GM12878 (cell line): ENCODE measurements at regions not wholly inside any gene's neighbourhood (a gene's known extent, or its start where the extent isn't known, plus 50 kb on each side); places are given as distances from the start of the nearest gene placed in this dataset.
A peak's percentile ranks its signal among the peaks of the same experiment; 100 is the strongest.

Source experiments
- ATAC-seq: fragments of 200-7000 bp; cut with Tn5 transposase; 3 replicates; pipeline ENCODE4 v1.9.1; 2020; ENCODE audit warnings: mild to moderate bottlenecking, moderate library complexity
- BruUV-seq: library from RNA; stranded (reverse); fragments of 400-500 nt; replicated peaks from 2 replicates; lab custom pipeline; 2021; lab: Mats Ljungman, UMichigan
- CTCF ChIA-PET: fragments of 300-600 bp; sonication (Branson Sonifier 250); formaldehyde crosslinking; extraction: SDS; loops from one replicate; lab custom pipeline; 2021; ENCODE audit warnings: inconsistent platforms; lab: Yijun Ruan, JAX
- POLR2A ChIA-PET: fragments of 350-600 bp; formaldehyde crosslinking; extraction: SDS; loops from one replicate; lab custom pipeline; 2021; ENCODE audit warnings: inconsistent platforms; lab: Charles Lee
- RAD21 ChIA-PET: fragments of 300-600 bp; sonication (Branson Sonifier 250); formaldehyde crosslinking; loops from one replicate; lab custom pipeline; 2023; ENCODE audit warnings: antibody characterized with exemption; ENCODE audit not compliant: unreplicated experiment; lab: Charles Lee
- SMC1A ChIA-PET: fragments of 300-600 bp; sonication (Branson Sonifier 250); formaldehyde crosslinking; loops from one replicate; lab custom pipeline; 2023; ENCODE audit not compliant: unreplicated experiment, uncharacterized antibody; lab: Charles Lee
- DNase-seq: peaks from one replicate; pipeline ENCODE4 v3.0.0-alpha.2; 2011; ENCODE audit warnings: low read depth, low spot score
- FAIRE-seq: peaks from 3 replicates; lab custom pipeline; 2011; peaks lifted over from hg19 to GRCh38; lab: Jason Lieb, UNC
- H2AFZ ChIP-seq: 2 replicates; pipeline ENCODE4 v1.6.0; 2011; ENCODE audit warnings: low read depth, low read length, control low read depth; ENCODE audit not compliant: control insufficient read depth
- H3K27ac ChIP-seq: 2 replicates; pipeline ENCODE4 v1.5.1; 2011; ENCODE audit warnings: control low read depth; ENCODE audit not compliant: control insufficient read depth, insufficient read depth
- H3K27me3 ChIP-seq, 2 experiments: replicated peaks in 1 of 2; 2 replicates each; pipeline versions ENCODE4 v1.6.0 to v1.6.1; 2011; ENCODE audit warnings: low read length in 1 of 2; ENCODE audit not compliant: control insufficient read depth in 2 of 2, insufficient read depth in 2 of 2
- H3K36me3 ChIP-seq, 2 experiments: 2 replicates each; pipeline ENCODE4 v1.5.1; 2011; ENCODE audit warnings: low read length in 1 of 2; ENCODE audit not compliant: control insufficient read depth in 2 of 2, insufficient read depth in 2 of 2
- H3K4me1 ChIP-seq: 2 replicates; pipeline ENCODE4 v1.6.1; 2011; ENCODE audit warnings: mild to moderate bottlenecking, low read length, moderate library complexity, mixed read lengths; ENCODE audit not compliant: control insufficient read depth, insufficient read depth
- H3K4me2 ChIP-seq: 2 replicates; pipeline ENCODE4 v1.6.0; 2011; ENCODE audit warnings: control low read depth; ENCODE audit not compliant: control insufficient read depth, insufficient read depth
- H3K4me3 ChIP-seq: fragments of 200-600 bp; sonication (generic); 2 replicates; pipeline ENCODE4 v1.5.1; 2016
- H3K79me2 ChIP-seq: 2 replicates; pipeline ENCODE4 v1.6.0; 2011; ENCODE audit warnings: low read length; ENCODE audit not compliant: control insufficient read depth, insufficient read depth
- H3K9ac ChIP-seq: 2 replicates; pipeline ENCODE4 v1.8.0; 2011; ENCODE audit warnings: low read length, control low read depth, mixed read lengths; ENCODE audit not compliant: control insufficient read depth, insufficient read depth
- H3K9me3 ChIP-seq: replicated peaks from 3 replicates; pipeline ENCODE4 v1.5.1; 2011; ENCODE audit warnings: mild to moderate bottlenecking, low read length; ENCODE audit not compliant: control insufficient read depth, insufficient read depth
- H4K20me1 ChIP-seq: 2 replicates; pipeline ENCODE4 v1.6.0; 2011; ENCODE audit not compliant: control insufficient read depth, insufficient read depth
- ATF7 ChIP-seq: fragments of 450-650 bp; IDR thresholded peaks from 2 replicates; pipeline ENCODE4 v1.6.1; 2016; ENCODE audit warnings: low read depth, mild to moderate bottlenecking
- CHD1 ChIP-seq: IDR thresholded peaks from 2 replicates; pipeline ENCODE4 v1.6.1; 2012; ENCODE audit warnings: low read depth, low read length, improper control_type of control experiment
- CREB1 ChIP-seq: IDR thresholded peaks from 2 replicates; pipeline ENCODE4 v1.6.1; 2012; ENCODE audit warnings: low read depth, mild to moderate bottlenecking, inconsistent platforms
- EZH2 ChIP-seq: IDR thresholded peaks from 2 replicates; pipeline ENCODE4 v1.6.1; 2012; ENCODE audit warnings: low read depth, mild to moderate bottlenecking, control low read depth, inconsistent platforms, low read length, borderline replicate concordance; ENCODE audit not compliant: control insufficient read depth
- IRF4 ChIP-seq: IDR thresholded peaks from 2 replicates; pipeline ENCODE4 v1.6.1; 2011; ENCODE audit warnings: low read depth, low read length
- JUND ChIP-seq: IDR thresholded peaks from 2 replicates; pipeline ENCODE4 v1.6.1; 2012; ENCODE audit warnings: low read depth, mild to moderate bottlenecking, low read length, improper control_type of control experiment, moderate library complexity
- MEF2A ChIP-seq: IDR thresholded peaks from 2 replicates; pipeline ENCODE4 v1.6.1; 2011; ENCODE audit warnings: low read depth, mild to moderate bottlenecking, low read length, moderate library complexity; ENCODE audit not compliant: insufficient read depth
- MTA2 ChIP-seq: fragments of 450-650 bp; IDR thresholded peaks from 2 replicates; pipeline ENCODE4 v1.6.1; 2016; ENCODE audit warnings: low read depth, mild to moderate bottlenecking, moderate library complexity
- SMAD5 ChIP-seq: IDR thresholded peaks from 2 replicates; pipeline ENCODE4 v1.6.1; 2016; ENCODE audit warnings: antibody characterized with exemption, low read depth
- SREBF1 ChIP-seq: IDR thresholded peaks from 2 replicates; pipeline ENCODE4 v1.6.1; 2012; ENCODE audit warnings: mild to moderate bottlenecking, low read length
- TCF12 ChIP-seq: IDR thresholded peaks from 2 replicates; pipeline ENCODE4 v1.6.1; 2011; ENCODE audit warnings: low read depth, mild to moderate bottlenecking, low read length
- TCF3 ChIP-seq: IDR thresholded peaks from 2 replicates; pipeline ENCODE4 v1.6.1; 2012; ENCODE audit warnings: low read depth, mild to moderate bottlenecking, low read length, borderline replicate concordance; ENCODE audit not compliant: insufficient read depth
- TCF7 ChIP-seq: IDR thresholded peaks from 2 replicates; pipeline ENCODE4 v1.6.1; 2014; ENCODE audit warnings: antibody characterized with exemption, borderline replicate concordance
- WGBS: methylation state at CpG from one replicate; pipeline ENCODE4 v1.1.6; 2016; ENCODE audit warnings: low lambda C conversion rate; ENCODE audit not compliant: insufficient replicate concordance, insufficient coverage; ENCODE audit errors: missing lambda C conversion rate; 5-methylcytosine and 5-hydroxymethylcytosine counted together
- in situ Hi-C: fragments of 300-500 bp; cut with MboI; formaldehyde crosslinking; loops from 9 replicates; pipeline ENCODE4 v1.14.3; 2018; ENCODE audit warnings: mixed read lengths
- intact Hi-C: fragments of 100-400 bp; cut with micrococcal nuclease; formaldehyde crosslinking; loops from one replicate; pipeline ENCODE4 v1.14.2; 2022; ENCODE audit not compliant: unreplicated experiment
- TF ChIP-seq, protein P1 (sequence below): fragments of 450-650 bp; IDR thresholded peaks from 2 replicates; pipeline ENCODE4 v1.6.1; 2018; ENCODE audit warnings: borderline replicate concordance, mild to moderate bottlenecking; ENCODE audit not compliant: partially characterized antibody

- in situ Hi-C loops = no loop called here
- no peaks in the 10 kb centered on the region for H3K36me3 ChIP-seq
- CTCF ChIA-PET = interaction anchor here (1.4 kb wide), 1 partner anchor 127 kb away, joined by 3 read pairs; no protein-coding TSS in a partner anchor
- WGBS = 36% methylated on average over 2 of the region's 2 CpGs
- no peak overlapping the region for H3K27ac ChIP-seq
- H3K9me3 ChIP-seq = no peaks in the 10 kb centered on the region
- SMC1A ChIA-PET = interaction anchor here (0.9 to 1.0 kb wide), 2 partner anchors 31 to 65 kb away, joined by 3 to 4 read pairs; no protein-coding TSS in a partner anchor
- no peaks in the 10 kb centered on the region for H3K27me3 ChIP-seq
- no peak for FAIRE-seq
- no peaks in the 10 kb centered on the region for H4K20me1 ChIP-seq
- H2AFZ ChIP-seq = no peak overlapping the region
- POLR2A ChIA-PET = no interaction called here
- no peak for TF ChIP-seq SREBF1
- peak; percentile 60; the same call in 1 of the 2 replicates for TF ChIP-seq ATF7
- TF ChIP-seq CREB1 = no peak
- TF ChIP-seq MTA2 = no peak
- TF ChIP-seq JUND = no peak
- no peak for TF ChIP-seq EZH2
- TF ChIP-seq SMAD5 = no peak
- TF ChIP-seq, all 136 proteins: peak for 1
- ATAC-seq = no peak
- BruUV-seq = no TSS peak
- RAD21 ChIA-PET = no interaction called here
- Histone ChIP-seq H3K4me1 (no peaks in the 10 kb centered on the region), H3K4me2 (no peak overlapping the region), H3K4me3 (no peak overlapping the region), H3K9ac (no peak overlapping the region), H3K79me2 (no peaks in the 10 kb centered on the region)
- DNase-seq = no peak
- intact Hi-C loops = no loop called here
Observed at GRCh38 chr4:163620738-163621137, 126.2 kb downstream of the TMA16 start.

DNA sequence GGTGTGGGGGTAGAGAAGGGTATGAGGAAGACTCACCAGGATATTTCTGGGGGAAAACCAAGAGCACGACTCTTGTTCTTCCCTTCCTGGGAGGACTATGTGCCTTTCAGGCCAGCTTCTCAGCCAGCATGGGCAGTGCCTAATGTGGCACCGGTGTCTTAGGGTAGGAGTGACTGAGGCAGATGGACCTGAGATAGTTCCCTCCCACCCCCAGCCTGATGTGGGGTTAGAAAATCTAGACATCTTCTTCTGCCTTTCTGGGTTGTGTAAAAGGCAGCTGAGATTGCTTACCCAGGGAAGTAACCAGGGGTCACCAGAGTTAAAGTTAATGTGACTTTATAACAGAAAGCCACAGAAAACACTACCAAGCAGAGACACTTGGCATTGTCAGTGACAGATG lies 127.3 kb downstream of the TMA16 start:
- RAD21 ChIA-PET = no interaction called here
- Histone ChIP-seq H3K36me3 (no peaks in the 10 kb centered on the region), H3K4me2 (no peak overlapping the region), H3K27ac (no peak overlapping the region), H3K4me3 (no peak overlapping the region), H3K27me3 (no peaks in the 10 kb centered on the region), H3K9ac (no peak overlapping the region), H3K9me3 (no peaks in the 10 kb centered on the region), H3K79me2 (no peaks in the 10 kb centered on the region), H4K20me1 (no peaks in the 10 kb centered on the region), H2AFZ (no peak overlapping the region), H3K4me1 (no peaks in the 10 kb centered on the region)
- DNase-seq = no peak
- SMC1A ChIA-PET = interaction anchor here (0.7 to 1.6 kb wide), 5 partner anchors 15 to 214 kb away, joined by 3 to 4 read pairs (median 3); no protein-coding TSS in a partner anchor
- no peak for FAIRE-seq
- no peak for ATAC-seq
- in situ Hi-C loops (no loop called here), intact Hi-C loops (no loop called here)
- BruUV-seq = no TSS peak
- POLR2A ChIA-PET = interaction anchor here (0.6 kb wide), 1 partner anchor 26 kb away, joined by 3 read pairs; no protein-coding TSS in a partner anchor
- TF ChIP-seq TCF3 (no peak), MEF2A (no peak), TCF7 (no peak), TCF12 (no peak), IRF4 (no peak), CHD1 (no peak)
- TF ChIP-seq, protein P1, sequence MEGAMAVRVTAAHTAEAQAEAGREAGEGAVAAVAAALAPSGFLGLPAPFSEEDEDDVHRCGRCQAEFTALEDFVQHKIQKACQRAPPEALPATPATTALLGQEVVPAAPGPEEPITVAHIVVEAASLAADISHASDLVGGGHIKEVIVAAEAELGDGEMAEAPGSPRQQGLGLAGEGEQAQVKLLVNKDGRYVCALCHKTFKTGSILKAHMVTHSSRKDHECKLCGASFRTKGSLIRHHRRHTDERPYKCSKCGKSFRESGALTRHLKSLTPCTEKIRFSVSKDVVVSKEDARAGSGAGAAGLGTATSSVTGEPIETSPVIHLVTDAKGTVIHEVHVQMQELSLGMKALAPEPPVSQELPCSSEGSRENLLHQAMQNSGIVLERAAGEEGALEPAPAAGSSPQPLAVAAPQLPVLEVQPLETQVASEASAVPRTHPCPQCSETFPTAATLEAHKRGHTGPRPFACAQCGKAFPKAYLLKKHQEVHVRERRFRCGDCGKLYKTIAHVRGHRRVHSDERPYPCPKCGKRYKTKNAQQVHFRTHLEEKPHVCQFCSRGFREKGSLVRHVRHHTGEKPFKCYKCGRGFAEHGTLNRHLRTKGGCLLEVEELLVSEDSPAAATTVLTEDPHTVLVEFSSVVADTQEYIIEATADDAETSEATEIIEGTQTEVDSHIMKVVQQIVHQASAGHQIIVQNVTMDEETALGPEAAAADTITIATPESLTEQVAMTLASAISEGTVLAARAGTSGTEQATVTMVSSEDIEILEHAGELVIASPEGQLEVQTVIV = no peak
- WGBS = 53% methylated on average over 2 of the region's 2 CpGs
- CTCF ChIA-PET = interaction anchor here (1.4 kb wide), 1 partner anchor 126 kb away, joined by 3 read pairs; no protein-coding TSS in a partner anchor
